ENCODE measurements at regions not wholly inside any gene's neighbourhood (a gene's known extent, or its start where the extent isn't known, plus 50 kb on each side); places are given as distances from the start of the nearest gene placed in this dataset.

DNA sequence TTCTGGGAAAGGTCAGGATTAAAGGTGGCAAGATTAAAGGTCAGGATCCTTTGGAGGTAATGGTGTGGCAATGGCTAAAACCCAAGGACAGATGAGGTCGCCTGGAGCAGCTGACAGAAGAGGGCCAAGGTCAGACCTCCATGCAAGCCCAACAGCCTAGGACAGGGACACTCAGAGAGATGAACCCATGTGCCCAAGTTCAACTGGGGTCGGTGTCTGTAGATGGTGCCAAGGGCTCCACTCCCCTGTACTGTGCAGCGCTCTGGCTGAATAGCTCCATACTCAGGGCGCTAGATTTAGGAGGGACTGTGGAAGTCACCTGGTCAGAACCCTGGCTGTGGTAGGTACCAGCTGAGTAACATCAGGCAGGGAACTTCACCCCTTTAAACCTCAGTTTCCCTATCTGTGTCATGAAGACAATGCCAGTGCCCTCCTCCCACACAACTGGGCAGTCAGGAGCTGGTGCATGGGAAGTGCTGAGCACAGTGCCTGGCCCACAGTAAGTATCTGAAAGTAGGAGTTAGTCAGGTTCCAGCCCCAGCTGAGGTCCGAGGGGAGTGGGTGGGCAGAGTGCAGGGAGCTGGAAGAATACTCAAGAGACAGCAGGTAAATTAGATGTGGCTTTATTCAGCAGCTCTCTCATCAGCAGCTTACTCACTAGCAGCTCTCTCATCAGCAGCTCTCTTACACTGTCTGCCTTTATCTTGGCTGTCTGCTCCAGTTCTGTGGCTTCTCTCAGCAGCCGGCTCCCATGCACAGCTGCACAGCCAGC, 327.1 kb downstream of the GLRX3 start:
- DNase-seq (ENCODE audit: low read depth), result no peak

DNA sequence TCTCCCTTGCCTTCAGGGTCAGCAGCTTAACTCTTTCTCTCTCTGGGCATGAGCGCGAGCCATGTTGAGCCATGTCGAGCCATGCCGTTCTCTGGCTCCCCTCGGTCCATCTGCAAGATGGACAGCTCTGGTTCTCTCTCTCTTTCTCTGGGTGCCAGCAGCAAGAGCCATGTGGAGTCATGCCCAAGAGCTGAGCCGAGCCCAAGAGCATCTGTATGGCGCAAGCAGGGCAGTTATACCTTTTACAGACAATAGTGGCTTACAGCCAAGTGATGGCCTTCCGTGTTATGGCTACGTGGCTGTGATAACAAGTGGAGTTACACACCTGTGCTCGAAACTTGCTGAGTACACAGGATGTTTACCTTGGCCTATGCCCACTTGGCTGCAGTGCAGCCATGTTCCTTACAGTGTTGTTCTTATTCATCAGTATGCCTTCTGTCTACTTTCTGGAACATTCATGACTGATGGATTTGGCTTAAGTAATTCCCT, 327.7 kb downstream of the GLRX3 start:
- no peak for DNase-seq (ENCODE audit: low read depth)

DNA sequence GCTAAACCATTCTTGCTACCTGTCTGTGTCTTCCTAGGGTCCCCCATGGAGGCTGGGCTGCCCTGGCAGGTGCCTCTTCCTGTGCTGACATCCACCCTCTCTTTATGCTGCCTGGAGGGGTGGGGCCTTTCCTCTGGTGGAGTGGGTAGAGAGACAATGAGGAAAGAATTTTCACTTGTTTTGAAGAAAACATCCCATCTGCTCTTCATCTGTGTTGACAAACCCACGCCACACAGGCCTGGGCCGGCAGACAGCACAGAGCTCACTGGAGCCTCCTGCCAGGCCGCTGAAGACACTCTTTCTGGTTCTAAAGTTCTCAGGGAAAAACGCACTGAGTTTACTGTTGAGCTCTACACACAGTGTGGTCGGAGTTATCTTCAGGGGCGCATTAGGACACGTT, 328.2 kb downstream of the GLRX3 start:
- DNase-seq (ENCODE audit: low read depth), result no peak

DNA sequence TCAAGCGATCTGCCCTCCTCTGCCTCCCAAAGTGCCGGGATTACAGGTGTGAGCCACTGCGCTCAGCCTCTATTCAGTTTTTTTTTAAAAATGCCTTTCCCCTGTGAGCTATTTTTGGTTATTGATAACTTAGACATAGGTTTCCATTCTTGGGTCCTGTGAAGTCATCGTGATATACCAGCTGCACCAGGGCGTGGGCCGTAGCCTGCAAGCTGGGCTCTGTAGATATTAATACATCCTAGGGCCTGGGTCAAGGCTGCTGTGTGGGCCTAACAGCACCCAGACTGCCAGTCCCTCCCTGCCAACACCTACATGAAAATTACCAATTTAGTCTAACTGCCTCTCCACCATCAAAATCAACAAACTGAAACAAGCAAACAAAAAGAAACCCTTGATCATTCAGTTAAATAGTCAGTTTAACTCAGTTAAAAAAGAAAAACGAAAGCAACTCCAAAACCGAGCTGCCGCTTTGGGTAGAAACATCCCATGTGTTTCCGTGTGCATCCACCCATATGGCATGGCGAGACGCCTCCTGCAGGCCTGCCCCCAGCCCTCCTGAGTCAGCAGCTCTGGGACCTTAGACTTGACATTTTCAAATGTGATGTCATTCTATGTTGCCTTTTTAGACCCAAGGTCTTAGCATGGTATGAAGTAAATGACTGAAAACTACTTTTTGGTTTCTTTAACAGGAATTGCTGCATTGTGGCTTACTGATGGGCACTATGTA, 330.2 kb downstream of the GLRX3 start:
- no peak for DNase-seq (ENCODE audit: low read depth)

DNA sequence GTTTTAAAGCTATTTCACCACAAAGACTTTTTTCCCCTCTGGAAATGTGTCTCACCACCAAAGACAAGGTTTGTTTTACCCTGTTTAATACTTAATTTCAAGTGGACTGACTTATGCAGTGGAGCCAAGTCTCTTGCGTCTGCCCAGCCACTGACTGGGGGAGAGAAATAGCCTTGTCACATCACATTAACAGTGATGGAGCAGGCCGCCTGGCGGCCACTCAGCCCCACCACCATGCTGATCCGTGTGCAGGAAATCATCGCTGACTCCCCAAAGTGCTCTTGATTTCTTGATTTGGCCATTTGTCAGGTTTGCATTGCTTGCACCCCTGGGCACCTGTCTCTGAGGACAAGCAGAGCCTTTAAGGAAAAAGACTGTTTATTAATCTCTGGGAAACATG, 334.1 kb downstream of the GLRX3 start:
- DNase-seq (ENCODE audit: low read depth), result no peak

DNA sequence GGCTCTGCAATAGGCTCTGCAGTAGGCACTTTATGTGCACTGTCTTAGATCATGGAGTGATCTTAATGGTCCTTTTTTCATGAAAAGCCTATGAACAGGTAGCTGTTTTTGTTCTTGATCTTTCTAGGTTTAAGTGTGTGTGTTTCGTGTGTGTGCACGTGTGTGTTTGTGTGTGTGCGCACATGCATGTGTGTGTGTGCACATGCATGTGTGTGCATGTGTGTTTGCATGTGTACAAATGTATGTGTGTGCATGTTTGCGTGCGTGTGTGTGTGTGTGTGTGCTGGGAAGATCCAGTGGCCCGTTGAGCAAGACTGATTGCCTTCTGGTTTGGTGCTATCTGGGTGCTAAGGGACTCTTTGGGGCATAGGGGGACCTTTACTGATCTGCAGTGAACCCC, 334.8 kb downstream of the GLRX3 start:
- DNase-seq (ENCODE audit: low read depth), result no peak

DNA sequence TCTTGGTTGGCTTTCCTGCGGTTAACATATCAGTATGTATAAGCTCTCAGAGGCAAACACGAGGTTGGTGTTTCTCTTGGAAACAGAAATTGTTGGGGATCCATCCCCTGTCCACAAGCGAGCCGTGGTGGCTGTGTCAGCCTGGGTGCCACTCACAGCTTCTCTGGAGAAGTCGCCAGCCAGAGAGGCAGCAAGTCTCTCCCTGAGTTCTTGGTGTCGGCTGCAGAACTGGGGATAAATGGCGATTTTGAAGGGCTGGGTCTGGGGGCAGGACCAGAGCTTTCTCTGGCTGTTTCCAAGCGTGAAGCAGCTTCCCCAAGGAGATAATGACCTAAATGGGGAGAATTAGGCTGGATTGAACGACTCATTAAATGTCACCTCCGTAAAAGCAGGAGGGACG, 335.3 kb downstream of the GLRX3 start:
- DNase-seq (ENCODE audit: low read depth), result no peak

DNA sequence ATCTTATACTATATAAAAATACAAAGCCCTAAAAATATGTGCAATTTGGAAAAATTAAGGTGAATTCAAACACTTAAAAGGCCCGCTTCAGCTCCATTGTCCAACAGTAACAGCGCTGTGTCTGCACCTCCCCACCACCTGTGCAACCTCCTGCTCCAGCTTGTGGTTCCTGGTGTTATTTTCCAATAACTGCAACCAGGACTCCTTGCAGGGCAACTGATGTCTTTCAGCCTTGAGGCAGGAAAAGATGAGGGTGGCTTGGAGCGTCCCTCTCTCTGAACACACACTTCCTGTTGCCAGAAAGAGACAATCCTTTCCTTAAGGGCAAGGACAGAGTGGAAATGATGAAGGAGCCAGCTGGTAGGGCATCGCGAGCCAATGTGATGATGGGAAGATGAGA, 336.0 kb downstream of the GLRX3 start:
- no peak for DNase-seq (ENCODE audit: low read depth)

DNA sequence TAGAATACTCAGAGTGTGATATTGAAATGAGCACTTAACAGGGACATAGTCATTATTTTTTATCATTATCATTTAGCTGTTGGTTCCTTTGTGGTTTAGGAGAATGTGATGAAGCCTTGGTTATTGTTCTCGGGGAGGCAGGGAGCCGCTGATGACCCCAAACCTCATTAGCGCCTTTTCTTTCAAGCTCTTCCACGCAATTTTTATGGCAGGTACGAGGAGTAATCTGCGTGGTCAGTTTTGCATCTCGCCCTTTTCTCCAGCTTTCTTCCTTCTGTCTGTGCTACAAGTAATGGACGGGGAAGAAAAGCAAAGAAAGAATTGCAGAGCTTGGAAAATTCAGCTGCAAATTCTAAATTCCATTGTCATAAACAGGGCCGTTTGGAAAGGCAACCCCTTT, 338.4 kb downstream of the GLRX3 start:
- no peak for DNase-seq (ENCODE audit: low read depth)

DNA sequence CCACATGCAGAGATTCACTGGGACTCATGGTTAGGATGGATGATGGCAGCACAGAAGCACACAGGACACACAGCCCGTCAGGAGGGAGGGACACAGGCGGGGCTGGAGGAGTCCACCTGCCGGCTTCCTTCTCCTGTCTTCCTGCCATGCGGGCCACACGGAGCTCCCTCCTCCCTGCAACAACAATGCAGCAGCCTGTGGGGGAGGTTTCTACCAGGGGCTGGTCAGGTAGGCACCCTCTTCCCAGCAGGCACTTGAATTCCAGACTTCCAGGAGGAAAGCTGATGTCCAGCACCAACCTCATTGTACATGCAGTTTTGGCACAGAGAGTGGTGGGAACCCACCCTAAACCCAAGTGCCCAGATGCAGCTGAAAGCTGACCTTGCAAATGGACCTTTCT, 341.2 kb downstream of the GLRX3 start:
- no peak for DNase-seq (ENCODE audit: low read depth)

DNA sequence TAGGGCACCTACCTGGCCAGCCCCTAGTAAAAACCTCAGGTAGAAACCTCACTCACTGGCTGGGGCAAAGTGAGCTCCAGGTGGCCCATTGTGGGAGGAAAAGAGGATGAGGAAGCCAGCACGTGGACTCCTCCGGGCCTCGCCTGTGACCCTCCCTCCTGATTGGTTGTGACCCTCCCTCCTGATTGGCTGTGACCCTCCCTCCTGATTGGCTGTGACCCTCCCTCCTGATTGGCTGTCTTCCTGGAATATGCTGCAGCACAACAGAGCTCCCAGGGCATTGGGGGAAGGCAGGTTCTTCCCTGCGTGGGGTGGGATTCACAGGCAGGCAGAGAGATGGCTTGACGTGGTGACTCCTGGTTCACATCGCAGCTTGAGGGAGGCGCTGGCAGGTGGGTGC, 343.0 kb downstream of the GLRX3 start:
- no peak for DNase-seq (ENCODE audit: low read depth)

DNA sequence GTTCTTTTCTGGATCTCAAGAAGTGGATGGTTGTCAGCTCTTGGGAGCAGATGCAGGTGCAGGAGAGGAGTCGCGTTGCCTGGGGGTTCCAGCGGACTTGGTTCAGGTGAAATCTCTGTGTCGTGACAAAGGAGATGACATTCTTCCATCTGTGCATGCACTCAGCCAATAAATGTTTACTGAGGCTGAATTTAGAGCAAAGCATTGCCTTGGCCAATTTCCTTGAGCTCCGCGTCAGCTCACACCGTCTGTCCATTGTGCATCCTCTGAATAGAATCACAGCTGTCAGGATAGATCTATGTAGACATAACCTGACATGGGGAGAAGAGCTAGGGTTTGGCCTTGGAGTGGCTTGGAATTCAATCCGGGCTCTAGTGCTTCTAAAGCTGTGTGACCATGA, 343.7 kb downstream of the GLRX3 start:
- DNase-seq (ENCODE audit: low read depth), result no peak

DNA sequence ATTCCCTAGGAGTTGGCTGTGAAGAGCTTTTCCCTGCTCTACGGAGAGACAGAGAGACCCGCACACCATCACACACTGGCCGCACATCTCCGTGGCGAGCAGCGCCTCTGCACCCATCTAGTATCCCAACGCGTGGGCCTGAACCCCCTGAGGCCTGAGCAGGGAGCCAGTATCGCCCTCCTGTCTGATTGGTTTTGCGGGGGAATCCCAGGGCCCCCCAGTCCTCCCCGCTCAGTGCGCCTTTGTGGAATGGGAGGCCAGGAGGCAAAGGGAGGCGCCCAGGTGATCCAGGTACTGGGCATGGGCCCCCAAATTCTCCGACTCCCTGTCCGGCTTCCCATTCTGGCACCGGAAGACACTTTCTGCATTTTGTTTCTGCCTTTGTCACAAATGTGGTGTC, 344.3 kb downstream of the GLRX3 start:
- no peak for DNase-seq (ENCODE audit: low read depth)

DNA sequence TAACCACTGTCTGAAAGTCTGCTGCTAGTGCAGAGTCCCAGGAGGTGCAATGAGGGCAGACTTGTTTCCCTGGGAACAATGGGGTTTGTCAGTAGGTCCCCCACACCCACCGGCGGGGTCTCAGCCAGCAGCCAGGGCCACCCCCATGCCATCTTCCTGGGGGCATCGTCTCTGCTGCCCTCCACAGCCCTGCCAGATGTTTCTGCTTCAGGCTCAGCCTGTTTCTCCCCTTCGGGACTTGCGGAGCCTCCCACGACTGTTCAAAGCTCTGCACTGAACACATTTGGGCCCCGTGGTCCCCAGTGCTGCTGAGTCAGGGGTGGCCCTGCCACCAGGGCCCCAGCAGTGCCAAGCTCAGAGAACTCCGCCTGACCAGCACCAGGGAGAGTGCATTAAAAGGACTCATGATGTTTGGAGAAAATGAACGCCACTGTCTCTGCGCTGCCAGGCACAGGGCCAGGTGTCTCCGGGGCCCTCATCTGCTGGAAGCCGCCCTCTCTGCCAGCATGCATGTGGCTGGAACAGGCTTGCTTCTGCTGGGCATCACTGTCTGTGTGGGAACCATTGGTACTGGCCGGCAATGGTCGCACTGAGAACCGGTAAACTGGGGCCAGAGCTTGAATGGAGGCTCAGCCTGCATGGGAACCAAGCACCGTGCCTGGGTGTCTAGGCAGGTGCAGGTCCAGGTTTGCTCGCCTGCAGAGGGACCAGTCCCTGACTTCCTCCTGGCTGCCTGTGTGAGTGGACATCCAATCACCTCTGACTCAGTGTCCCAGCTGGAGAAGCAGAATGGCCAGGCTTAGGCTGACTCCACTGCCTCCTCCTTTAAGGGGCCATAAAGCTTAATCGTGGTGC, 345.1 kb downstream of the GLRX3 start:
- no peak for DNase-seq (ENCODE audit: low read depth)

DNA sequence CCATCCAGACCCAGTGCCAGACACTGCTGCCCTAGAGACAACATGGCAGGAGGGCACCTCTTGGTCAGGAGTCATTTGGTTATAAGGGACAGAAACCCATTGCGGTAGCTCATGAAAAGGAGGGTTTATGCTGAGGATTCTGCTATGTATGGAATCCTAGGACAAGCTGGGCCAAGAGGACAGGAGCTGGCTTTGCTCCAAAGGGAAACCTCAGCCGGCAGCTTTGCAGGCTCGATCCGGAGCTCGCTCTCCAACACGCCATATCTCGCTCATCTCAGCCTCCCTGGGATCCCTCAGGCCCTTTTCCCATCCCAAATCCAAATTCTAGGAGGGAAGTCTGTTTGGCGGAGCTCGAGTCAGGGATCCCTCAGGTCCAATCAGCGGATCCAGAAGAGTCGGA, 345.7 kb downstream of the GLRX3 start:
- DNase-seq (ENCODE audit: low read depth), result no peak

DNA sequence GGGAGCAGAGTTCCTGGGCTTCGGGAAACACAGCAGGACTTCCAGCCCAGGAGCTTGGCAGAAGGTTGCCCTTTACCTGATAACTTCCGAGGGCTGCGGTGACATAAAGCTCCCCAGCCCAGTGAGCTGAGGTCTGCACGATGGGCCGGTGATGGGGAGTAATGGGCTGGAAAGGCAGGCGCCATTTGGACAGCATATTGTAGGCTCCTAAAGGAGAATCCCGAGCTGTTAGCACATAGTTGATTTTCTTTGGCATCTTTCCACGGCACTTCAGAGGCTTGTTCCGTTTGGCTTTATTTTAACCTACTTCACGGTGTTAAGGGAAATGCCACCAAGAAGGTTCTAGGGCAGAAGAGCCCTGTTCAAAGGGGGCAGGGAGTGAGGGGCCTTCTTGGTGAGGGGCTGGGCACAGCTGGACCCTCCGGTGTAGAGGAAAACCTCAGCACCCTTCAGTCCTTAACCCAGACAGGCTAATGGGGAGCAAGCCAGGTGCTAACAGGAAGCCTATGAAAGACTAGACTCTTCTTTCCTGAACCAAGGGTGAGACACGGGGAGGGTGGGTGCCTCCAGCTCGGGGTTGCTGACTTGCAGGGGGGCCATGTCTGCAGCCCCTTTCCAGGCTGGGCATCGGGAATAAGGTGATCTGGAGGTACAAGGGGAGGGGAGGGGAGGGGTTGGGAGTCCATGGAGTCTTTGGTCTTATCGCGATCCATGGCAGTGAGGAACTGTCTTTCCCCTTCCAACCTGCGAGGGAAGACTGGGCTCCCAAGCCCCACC, 347.7 kb downstream of the GLRX3 start:
- DNase-seq (ENCODE audit: low read depth), result no peak

DNA sequence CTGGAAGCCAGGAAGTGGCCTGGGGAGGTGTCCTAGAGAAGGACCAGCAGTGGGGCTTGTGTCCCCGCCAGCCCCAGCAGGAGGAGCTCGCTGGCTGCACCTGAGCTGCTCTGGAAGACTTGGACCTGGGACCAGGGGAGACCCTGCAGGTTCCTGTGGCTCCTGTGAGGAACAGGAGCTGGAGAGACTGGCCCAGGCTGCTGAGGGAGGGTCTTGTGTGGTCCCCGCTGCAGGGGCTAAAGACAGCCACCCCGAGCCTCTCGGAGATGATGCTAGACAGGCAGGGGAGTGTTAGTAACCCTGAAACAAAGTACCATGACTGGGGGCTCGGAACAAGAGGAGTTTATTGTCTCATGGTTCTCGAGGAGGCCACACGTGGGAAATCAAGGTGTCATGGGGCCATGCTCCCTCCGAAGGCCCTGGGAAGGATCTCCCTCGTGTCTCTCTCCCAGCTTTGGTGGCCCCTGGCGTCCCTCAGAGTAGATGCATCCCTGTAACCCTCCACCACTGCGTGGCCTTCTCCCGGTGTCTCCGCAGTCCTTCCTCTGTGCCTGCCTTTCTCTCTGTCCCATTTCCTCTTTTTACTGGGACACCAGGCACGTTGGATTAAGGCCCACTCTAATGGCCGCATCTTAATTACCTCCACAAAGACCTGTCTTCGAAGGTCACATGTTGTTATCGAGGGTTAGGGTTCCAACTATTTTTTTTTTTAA, 348.4 kb downstream of the GLRX3 start:
- no peak for DNase-seq (ENCODE audit: low read depth)

DNA sequence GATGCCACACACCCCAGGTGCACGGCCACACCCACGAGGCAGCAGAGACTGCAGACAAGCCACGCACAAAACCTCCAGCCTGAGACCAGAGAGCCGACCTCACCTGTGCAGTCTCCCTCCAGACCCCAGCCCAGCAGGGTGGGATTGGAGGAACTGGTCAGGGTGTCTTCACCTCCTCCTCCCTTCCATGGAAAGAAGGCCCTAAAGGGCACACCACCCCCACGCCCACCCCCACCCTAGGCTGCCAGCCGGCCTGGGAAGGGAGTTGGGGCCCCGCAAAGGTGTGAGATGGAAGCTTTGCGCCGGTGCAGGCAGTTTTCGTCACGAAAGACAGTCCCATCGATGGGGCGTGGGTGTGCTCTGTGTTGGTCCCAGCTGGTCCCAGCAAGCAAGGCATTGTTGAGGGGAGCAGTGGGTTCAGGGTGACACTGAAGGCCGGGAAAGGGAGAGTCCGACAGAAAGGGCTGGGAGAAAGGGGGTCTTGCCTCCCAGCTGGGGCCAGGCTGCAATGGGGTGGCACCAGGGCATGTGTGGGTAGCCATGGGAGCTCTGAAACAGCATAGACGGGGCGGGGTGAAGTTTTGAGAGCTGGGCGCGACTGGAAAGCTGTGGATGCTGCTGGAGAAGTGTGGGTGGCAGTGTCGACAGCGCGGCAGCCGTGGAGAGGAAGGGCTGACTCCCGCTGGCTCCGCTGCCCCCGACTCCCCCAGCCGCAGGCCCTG, 349.2 kb downstream of the GLRX3 start:
- DNase-seq (ENCODE audit: low read depth), result no peak

DNA sequence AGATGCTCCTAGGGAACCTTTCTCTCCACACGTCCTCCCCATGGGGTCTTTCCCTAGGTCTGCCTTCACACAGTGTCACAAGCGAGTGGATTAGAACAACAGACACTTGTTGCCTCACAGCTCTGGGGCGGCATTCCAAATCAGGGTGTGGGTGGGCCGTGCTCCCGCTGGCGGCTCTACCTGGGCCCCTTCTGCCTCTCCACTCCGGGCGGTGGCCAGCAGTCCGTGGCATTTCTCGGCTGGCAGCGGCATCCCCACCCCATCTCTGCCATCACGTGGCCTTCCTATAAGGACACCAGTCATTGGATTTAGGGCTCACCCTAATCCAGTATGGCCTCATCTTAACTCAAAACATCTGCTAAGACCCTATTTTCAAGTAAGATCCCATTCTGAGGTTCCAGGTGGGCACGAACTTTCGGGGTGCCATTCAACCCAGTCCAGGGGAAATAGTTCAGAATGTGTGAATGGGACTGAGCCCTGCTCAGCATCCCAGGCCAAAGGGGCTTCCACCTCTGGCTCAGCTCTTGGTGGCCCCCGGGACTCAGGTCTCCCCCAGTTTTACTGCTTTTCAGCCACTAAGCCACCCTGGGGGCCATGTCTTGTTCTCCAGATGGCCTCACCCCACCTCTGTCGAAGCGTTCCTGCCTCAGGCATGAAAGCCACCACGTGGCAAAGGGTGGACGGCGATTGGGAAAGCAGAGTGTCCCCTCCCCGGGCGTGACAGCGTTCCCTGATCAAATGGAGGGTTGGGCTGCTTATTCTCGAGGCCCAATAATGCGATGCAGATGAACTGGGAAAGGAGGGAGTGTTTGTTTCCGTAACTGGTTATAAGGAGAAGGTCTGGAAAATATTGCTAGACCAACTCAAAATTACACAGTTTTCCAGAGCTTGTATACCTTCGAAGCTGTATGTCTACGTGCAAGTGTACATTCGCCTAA, 350.0 kb downstream of the GLRX3 start:
- DNase-seq (ENCODE audit: low read depth), result no peak
